HG03135 (cell line): ENCODE measurements at regions not wholly inside any gene's neighbourhood (a gene's known extent, or its start where the extent isn't known, plus 50 kb on each side); places are given as distances from the start of the nearest gene placed in this dataset.
"Not testable (repeated sequence)": the region's sequence is repeated elsewhere in the genome, so short reads cannot be mapped to it uniquely, and the experiment has no call there.

Experiments
- ATAC-seq: cut with Tn5 transposase; IDR thresholded peaks from one replicate; pipeline ENCODE4 v1.9.1; 2021; ENCODE audit warnings: mild to moderate bottlenecking, moderate library complexity; ENCODE audit not compliant: unreplicated experiment

- ATAC-seq: no peak
Observed at GRCh38 chr6:4656106-4656505, 120.1 kb upstream of the CDYL start.

- ATAC-seq: no peak
Observed at GRCh38 chr6:4655196-4656025, 120.8 kb upstream of the CDYL start.

- no peak for ATAC-seq
Observed at GRCh38 chr6:4653141-4653540, 123.1 kb upstream of the CDYL start.

GRCh38 chr6:4651831-4652467 lies 124.3 kb upstream of the CDYL start:
- no peak for ATAC-seq

GRCh38 chr6:4649728-4650127 lies 126.5 kb upstream of the CDYL start:
- ATAC-seq: no peak

GRCh38 chr6:4647414-4648365 lies 128.5 kb upstream of the CDYL start:
- ATAC-seq: no peak

- no peak for ATAC-seq
Observed at GRCh38 chr6:4645713-4646360, 130.4 kb upstream of the CDYL start.

GRCh38 chr6:4644996-4645395 lies 131.2 kb upstream of the CDYL start:
- ATAC-seq: no peak

GRCh38 chr6:4641461-4641860 lies 134.7 kb upstream of the CDYL start:
- no peak for ATAC-seq

GRCh38 chr6:4640139-4640538 lies 136.1 kb upstream of the CDYL start:
- ATAC-seq: no peak

- ATAC-seq: no peak
Observed at GRCh38 chr6:4638641-4639040, 137.6 kb upstream of the CDYL start.

- no peak for ATAC-seq
Observed at GRCh38 chr6:4637691-4638433, 138.3 kb upstream of the CDYL start.

GRCh38 chr6:4636881-4637224 lies 139.4 kb upstream of the CDYL start:
- ATAC-seq: no peak

GRCh38 chr6:4636191-4636880 lies 139.9 kb upstream of the CDYL start:
- ATAC-seq: no peak

- no peak for ATAC-seq
Observed at GRCh38 chr6:4635666-4636065, 140.5 kb upstream of the CDYL start.

- ATAC-seq: no peak
Observed at GRCh38 chr6:4632421-4632820, 143.8 kb upstream of the CDYL start.

- not testable (repeated sequence) for ATAC-seq
Observed at GRCh38 chr6:4629789-4630188, 146.4 kb upstream of the CDYL start.

- no peak for ATAC-seq
Observed at GRCh38 chr6:4625557-4625956, 150.6 kb upstream of the CDYL start.

GRCh38 chr6:4624726-4625125 lies 151.5 kb upstream of the CDYL start:
- no peak for ATAC-seq
